Brain microvascular endothelial cell (primary cell): ENCODE measurements at regions not wholly inside any gene's neighbourhood (a gene's known extent, or its start where the extent isn't known, plus 50 kb on each side); places are given as distances from the start of the nearest gene placed in this dataset.
A peak's percentile ranks its signal among the peaks of the same experiment; 100 is the strongest.

Experiments used
- DNase-seq: peaks from one replicate; pipeline ENCODE4 v3.0.0-alpha.2; 2020
- H3K27ac ChIP-seq: fragments of 250-450 bp; sonication (Bioruptor Pico); 2 replicates; pipeline ENCODE4 v1.5.1; 2020; ENCODE audit warnings: mild to moderate bottlenecking, moderate library complexity
- H3K27me3 ChIP-seq: fragments of 250-450 bp; sonication (Bioruptor Pico); replicated peaks from 2 replicates; pipeline ENCODE4 v1.5.1; 2020; ENCODE audit warnings: mild to moderate bottlenecking
- H3K36me3 ChIP-seq: fragments of 250-450 bp; sonication (Bioruptor Pico); replicated peaks from 2 replicates; pipeline ENCODE4 v1.5.1; 2020; ENCODE audit warnings: mild to moderate bottlenecking
- H3K4me3 ChIP-seq: 2 replicates; pipeline ENCODE4 v1.5.1; 2011; ENCODE audit warnings: low read depth, mild to moderate bottlenecking, control low read depth, low read length, moderate library complexity
- CTCF ChIP-seq: IDR thresholded peaks from 2 replicates; pipeline ENCODE4 v1.5.1; 2011; ENCODE audit warnings: low read depth, mild to moderate bottlenecking, moderate library complexity, low read length, control low read depth, inconsistent platforms; ENCODE audit errors: missing control alignments
- in situ Hi-C: cut with HindIII; loops from 2 replicates; pipeline ENCODE4 v1.10.0; 2017; ENCODE audit warnings: low sequenced_read_pairs, low pct_ligation_motif_present

DNA sequence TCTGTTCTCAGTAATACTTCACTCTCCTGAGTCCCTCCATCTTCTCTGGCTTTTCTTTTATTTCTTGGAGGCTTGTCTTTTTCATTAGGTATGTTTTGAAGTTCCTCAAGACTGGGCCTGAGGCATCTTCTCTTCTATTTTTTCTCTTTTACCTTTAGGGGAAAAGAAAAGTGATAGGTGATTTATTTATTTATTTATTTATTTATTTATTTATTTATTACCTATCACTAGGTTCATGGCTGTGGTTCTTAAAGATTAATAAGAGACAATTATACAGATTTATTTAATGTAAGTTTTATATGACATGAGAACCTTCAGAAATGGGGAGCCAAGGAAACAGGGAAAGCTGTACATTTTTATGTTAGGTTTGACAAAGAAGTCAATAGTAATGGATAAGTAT lies 330.3 kb upstream of the RBMS3 start:
- Histone ChIP-seq H3K4me3 (no peak overlapping the region), H3K27ac (no peak overlapping the region), H3K27me3 (no peaks in the 10 kb centered on the region), H3K36me3 (no peaks in the 10 kb centered on the region)
- in situ Hi-C loops, result no loop called here
- TF ChIP-seq CTCF, result no peak
- no peak for DNase-seq

DNA sequence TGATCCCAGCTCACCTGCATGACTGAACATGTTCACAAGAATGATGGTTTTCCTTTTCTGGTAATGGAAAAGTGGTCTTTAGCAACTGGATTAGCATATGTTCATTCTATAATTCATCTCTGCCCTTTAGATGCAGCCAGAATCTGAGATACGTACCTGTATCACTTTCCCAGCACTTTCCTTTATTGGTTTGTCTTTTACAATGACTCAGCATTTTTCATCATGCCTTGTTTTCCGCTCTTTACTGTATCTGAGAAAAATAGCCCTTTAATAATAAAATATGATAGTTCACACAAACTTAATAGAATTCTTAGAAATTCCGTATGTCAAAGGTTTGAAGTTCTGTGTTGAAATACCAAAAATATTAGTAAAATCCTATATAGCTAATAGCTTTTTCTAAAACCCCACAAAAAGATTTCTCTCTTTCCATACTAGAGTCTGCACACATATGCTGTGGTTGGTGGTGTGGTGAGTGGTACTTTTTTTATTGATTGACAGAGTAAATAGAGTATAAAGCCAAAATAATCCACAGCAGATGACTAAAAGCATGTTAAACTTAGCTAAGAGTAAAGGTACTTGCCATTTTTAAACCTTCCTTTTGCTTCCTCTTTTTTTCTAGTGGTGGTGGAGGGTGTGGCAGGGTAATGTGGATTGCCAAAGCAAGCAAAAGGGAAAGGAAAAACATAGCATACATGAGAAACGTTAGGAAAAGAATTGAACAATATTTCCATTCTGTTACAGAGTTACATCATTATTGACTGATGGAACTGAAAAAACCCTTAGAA lies 328.9 kb upstream of the RBMS3 start:
- in situ Hi-C loops, result no loop called here
- no peaks in the 10 kb centered on the region for H3K36me3 ChIP-seq
- no peak overlapping the region for H3K4me3 ChIP-seq
- H3K27me3 ChIP-seq, result no peaks in the 10 kb centered on the region
- no peak for DNase-seq
- TF ChIP-seq CTCF, result no peak
- no peak overlapping the region for H3K27ac ChIP-seq

- H3K27ac ChIP-seq, result no peak overlapping the region
- H3K4me3 ChIP-seq, result no peak overlapping the region
- no peak for TF ChIP-seq CTCF
- no peak for DNase-seq
- H3K36me3 ChIP-seq, result no peaks in the 10 kb centered on the region
- H3K27me3 ChIP-seq, result no peaks in the 10 kb centered on the region
- in situ Hi-C loops, result no loop called here
Observed at GRCh38 chr3:28958656-28959055, 322.2 kb upstream of the RBMS3 start.

DNA sequence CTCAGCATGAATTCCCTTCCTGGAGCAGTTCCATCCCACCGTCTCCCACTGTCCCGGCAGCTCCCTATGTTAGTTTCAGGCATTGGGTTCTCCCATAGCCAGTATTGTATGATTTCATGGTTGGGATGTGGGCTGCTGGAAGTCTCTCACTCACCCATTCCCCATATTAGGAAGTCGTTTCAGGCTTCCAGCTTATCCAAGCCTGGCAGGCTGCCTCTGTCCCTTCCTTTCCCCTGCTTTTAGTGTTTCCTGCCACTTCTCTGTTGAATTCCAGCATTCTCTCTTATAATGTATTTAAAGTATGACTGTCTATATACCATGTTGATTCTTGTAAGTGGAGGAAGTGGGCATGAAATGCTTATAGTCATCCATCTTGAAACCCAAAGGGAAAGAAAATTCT lies 309.7 kb upstream of the RBMS3 start:
- Histone ChIP-seq H3K27me3 (no peaks in the 10 kb centered on the region), H3K4me3 (no peak overlapping the region), H3K27ac (no peak overlapping the region), H3K36me3 (no peaks in the 10 kb centered on the region)
- no peak for DNase-seq
- TF ChIP-seq CTCF, result no peak
- in situ Hi-C loops, result no loop called here

- peak; percentile 45 for DNase-seq
- in situ Hi-C loops, result no loop called here
- TF ChIP-seq CTCF, result no peak
- H3K27me3 ChIP-seq, result no peaks in the 10 kb centered on the region
- H3K27ac ChIP-seq, result peak overlapping the region; percentile 54
- no peaks in the 10 kb centered on the region for H3K36me3 ChIP-seq
- H3K4me3 ChIP-seq, result no peak overlapping the region
Observed at GRCh38 chr3:28972921-28973320, 307.9 kb upstream of the RBMS3 start.

DNA sequence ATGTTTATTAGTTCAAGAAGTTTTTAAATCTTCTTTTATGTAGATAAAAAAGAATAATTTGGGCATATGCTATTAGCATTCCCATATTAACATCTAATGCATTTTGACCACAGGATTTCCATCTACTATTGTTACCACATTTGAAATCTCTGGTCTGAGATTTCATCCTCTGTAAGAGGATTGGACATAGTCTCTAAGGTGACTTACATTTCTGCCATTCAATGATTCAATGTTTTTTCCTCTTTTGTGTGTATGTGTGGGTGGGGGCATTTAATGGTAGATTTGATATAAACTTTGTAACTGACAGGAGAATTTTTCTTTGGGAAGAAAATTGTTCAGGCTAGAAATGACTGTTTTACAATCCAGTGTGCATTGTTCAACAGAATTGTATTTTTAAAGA lies 307.3 kb upstream of the RBMS3 start:
- H3K27ac ChIP-seq, result peak overlapping the region; percentile 54
- in situ Hi-C loops, result no loop called here
- H3K36me3 ChIP-seq, result no peaks in the 10 kb centered on the region
- H3K4me3 ChIP-seq, result no peak overlapping the region
- H3K27me3 ChIP-seq, result no peaks in the 10 kb centered on the region
- peak; percentile 45 for DNase-seq
- TF ChIP-seq CTCF, result no peak
